Stimulated activated CD4-positive, alpha-beta T cell treated with anti-CD3 and anti-CD28 coated beads, Interleukin-12 subunit alpha, Interleukin-12 subunit beta, amount 100 ng/mL, for 24 hours (primary cell): ENCODE measurements at regions not wholly inside any gene's neighbourhood (a gene's known extent, or its start where the extent isn't known, plus 50 kb on each side); places are given as distances from the start of the nearest gene placed in this dataset.

Experiments
- DNase-seq, 2 experiments: peaks; one replicate each; pipeline ENCODE4 v3.0.0-alpha.2; 2020; ENCODE audit warnings: low read depth in 2 of 2

DNA sequence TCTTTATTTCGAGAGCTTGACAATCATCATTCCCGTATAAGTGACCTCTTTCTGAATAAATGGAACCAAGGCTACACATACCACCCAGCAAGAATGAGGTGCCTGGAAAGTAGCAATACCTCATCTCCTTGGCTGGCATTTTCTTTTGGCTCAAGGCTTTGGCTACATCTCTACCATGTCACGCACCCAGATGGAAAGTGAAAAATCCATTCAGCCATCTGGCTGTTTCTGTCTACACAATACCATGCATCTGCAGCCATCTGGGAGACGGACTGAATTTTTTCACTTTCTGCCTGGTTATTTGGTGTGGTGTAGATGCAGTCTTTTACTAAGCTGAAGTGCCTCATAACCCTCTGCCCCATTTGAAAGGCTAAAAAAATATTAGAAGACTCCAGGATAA lies 566.9 kb downstream of the BCL11A start:
- DNase-seq, result no peak

DNA sequence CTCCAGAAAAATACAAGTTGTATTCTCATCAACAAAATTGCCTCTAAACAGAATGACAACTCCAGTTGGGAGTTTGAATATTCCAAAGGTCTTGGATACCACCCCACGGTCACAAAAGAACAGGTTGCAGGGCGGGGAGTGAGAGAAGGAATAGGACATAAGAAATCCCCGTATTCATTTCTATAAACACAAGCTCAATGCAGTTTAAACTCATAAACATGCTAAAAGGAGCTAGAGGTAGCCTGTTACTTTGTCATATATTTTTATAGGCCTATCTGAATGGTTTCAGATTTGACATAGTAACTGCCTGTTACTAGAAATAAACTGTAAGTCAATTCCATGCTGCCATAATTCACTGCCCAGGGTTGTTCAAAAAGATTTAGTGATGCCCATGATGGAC lies 567.5 kb downstream of the BCL11A start:
- DNase-seq, result no peak

DNA sequence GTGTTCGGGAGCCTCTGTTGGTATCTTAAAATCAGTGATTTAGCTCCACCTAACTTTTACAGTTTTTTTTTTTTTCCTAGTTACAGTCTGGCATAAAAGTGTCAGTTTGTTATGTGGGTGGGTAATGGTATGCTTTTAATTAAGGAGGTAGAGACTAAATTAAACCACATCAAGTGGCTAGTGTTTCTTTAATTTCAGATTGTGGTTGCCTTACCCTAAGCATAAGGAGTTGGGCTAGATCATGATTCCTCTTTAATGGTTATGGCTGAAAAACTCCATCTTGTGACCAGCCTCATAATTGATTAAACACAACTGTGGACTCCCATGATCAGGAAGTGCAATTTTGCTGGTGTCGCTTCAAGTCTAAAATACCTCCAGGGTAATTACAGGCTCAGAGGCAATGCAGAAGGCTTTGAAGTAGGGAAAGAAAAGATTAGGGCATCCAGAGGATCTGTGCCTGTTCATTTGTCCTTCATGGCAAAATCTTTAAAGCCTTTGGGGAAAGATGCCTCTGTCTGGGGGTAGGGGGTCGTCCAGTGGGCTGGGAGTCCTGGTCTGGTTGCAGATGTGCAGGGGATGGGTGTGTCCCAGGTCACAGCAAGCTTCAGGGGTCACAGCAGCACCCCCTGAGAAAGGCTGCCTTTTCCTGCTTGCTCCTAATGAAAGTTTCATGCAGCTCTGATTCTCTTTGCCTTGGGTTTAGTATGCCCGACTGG lies 579.2 kb downstream of the BCL11A start:
- DNase-seq, result no peak

DNA sequence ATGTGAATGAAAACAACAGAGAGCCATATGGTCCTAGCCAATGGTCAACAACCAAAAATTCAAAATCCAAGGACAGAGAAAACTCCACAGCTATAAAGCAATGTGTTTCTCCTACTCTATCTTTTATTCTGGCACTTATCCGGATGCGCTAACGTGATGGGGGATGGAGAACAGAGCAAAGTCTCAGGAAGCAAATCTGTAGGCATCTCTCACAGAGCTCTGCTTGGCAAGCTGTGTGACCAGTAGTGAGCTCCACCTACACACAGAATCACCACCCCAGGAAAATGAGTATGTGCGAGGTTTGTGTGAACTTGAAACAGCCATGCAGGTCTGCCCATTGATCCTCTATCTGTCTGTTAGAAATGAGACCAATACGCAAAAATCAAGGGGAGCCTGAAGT lies 584.3 kb downstream of the BCL11A start:
- DNase-seq, result no peak

DNA sequence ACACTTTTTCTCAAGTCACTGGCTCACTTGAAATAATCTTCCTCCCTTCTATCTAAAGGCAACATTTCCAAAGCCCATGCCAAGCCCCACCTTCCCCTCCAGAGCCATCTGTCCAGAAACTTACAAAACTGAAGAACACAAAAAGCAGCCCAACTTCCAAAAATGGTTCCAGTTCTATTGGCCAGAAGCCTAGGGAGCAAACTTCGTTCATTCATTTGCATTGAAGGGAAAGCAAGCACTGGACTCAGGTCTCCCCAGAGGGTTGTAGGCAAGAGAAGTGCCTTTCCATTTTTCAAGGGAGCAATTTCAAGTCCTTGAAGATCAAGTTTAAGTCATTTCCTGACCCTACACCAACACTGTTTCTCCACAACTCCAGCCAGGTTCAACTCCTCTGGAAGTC lies 585.0 kb downstream of the BCL11A start:
- DNase-seq, result no peak

DNA sequence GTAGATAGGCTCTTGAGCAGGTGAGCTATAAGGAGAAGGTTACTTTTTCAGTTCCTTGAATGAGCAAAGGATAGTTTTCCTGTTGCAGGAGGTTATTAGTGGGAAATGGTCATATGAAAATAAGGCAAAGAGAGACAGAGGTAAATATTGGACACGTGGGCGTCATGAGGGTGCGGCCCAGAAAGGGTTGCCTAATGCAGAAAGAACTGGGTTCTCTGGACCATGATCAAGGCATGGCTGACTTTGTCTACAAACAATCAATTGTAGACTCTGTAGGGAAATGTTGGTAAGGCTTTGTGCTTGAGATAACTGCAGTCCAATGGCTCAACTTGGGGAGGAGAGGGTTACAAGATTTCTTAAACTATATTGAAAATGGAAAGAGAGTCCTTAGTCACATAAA lies 585.8 kb downstream of the BCL11A start:
- DNase-seq, result no peak

DNA sequence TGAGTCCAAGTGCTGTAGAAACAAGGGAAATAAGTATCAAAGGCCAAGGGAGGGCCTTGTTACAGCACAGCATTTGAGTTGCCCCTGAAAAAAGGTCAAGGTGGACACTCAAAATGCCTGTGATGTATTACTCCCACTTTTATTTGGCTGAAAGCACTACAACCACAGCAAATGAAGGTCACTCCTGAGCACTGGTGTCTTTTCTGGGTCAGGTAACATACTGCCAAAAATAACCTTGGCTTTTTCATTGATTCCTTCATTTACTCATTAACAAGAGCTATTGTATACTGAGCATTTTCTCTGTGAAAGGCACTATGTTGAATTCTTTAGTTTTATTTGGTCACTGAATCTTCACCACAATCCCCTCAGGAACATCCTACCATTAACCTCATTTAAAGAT lies 590.3 kb downstream of the BCL11A start:
- DNase-seq, result no peak

DNA sequence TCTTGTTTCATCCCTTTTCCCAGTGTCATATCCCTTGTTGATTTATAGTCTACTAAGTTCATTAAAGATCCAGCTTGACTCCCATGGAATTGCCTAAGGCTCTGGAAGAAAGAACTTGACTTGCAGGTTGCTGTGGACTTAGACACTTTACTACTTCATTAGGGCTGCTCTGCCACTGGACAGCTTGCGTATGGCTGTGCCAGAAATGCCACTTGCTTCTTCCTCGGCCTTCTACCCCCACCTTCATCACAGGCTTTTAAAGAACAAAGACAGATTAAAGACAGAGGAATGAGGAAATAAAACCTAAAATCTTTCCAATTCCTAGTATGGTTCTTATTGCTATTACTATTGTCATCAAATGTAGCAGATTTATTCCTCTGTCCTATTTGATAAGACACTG lies 591.7 kb downstream of the BCL11A start:
- no peak for DNase-seq

DNA sequence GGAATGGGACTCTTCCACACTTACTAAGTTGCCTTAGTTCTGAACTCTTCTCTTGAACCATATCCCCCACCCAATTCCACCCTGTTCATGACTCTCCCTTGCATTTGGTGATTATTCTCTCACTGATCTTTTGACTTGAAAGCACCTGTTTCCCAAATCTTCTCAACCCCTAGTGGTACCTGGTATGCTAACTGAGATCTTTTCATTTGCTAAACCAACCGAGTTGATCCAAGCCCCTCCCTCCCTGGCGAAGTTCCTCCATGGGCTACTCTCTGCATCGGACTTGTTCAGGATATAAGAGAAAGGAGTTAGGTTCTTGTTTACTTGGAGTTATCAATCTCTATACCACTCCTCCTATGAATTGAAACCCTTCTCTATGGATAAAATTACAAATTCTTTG lies 593.5 kb downstream of the BCL11A start:
- DNase-seq, result no peak

DNA sequence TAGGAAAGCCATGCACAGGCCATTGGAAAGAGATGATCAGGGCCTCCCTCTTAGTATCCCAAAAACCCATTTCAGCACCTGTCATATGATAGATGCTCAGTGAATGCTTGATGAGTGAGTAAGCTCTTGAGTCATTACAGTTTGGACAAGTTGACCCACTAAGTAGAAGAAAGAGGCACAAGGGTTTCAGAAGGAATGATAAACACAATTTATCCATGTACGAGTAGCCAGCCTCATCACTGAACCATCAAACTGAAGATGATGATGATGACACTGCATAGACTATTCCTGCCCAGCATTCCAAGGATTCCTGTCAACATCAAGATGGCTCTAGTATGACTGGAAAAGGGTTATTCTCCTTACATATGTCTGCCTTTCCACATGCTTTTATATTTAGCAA lies 596.0 kb downstream of the BCL11A start:
- DNase-seq, result no peak

DNA sequence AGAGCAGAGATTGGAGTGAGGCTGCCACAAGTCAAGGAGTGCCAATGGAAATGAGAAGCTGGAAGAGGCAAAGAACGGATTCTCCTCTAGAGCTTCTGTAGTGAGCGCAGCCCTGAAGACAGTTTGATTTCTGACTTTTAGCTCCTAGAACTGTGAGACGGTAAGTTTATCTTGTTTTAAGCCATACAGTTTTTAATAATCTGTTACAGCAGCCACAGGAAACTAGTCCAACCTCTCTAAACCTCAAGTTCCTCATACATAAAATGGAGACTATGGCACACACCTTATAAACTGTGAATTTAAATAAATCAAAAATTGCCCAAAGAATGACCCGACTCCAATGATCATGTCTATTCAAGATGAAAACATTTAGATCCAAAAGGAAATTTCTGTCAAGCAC lies 596.5 kb downstream of the BCL11A start:
- no peak for DNase-seq

DNA sequence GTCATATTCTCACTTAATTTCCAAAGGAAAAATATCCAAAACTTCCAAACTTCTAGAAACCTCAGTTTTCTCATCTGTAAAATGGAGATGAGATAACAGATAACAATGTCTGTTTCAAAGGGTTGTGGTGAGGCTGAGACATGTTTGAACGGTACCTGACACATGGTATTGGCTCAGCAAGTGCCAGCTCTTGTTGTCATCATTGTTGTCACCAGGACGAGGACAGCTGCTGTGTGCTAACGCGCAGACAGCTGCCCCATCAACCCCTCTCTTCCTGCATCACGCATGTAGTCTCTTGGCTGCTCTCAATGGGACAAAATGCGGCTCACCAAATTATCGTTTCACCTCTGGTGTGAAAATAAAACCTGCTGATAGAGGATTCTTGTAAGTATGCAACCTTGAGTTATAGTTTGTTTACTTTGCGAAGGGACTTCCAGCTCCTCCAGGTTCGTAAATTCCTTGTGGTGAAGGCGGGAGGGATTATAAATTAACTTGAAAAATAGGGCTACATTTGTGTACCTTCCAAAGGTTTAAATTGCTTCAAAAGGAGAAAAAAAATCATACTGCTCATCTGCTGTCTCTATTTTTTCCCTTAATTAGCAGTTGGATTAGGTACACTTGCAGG lies 605.4 kb downstream of the BCL11A start:
- DNase-seq, result no peak

DNA sequence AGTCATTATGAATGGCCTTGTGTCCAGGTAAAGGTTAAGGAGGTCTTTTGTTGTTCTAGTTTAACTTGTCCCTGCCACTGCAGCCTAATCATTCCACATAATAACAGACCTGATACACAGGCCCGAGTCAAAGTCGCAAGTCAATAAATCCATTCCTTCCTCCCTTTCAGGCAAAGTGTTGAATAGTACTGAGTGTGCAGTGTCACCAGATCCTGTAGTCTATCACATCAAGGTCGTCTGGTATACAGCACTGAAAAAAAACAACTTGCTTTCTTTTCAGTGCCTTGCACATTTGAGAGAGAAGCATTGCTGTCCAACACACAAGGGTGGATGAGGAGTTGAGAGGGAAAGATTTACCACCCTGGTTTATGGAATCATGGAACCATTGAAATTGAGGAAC lies 606.2 kb downstream of the BCL11A start:
- DNase-seq, result no peak

DNA sequence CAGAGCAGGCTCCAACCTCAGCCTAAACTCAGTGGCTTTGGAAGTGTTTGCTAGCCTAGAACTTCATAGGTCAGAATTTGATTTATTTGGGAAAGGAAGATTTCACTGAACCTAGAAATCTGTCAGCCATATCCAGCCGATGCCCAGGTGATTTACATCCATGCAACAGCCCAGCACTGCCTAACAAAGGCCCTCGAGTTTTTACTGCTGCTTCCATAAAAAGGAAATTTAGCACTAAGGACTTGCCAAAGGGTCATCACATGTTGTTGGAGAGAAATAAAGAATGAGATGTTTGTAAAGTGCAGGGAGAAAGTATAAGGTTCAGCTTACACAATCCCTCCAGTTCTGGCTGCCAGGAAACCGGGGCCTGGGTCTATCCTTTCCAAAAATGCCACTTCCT lies 614.2 kb downstream of the BCL11A start:
- DNase-seq, result no peak

DNA sequence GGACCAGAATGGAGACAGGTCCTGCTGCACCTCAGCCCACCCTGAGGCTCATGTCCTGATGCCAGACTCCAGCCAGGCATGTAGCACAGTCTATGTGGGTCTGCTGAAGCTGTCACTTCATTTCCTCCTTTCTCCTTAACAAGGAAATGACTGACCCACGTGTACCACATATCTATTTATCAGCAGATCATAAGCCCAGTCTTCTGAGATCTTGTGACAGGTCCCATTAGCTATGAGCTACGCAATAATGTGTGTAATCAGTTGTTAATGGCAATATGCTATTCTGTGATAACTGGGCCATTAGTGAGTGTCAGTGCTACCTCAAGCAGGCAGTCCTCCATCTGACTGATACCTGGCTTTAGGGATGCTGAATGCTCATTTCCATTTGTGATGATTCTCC lies 615.3 kb downstream of the BCL11A start:
- DNase-seq, result no peak

DNA sequence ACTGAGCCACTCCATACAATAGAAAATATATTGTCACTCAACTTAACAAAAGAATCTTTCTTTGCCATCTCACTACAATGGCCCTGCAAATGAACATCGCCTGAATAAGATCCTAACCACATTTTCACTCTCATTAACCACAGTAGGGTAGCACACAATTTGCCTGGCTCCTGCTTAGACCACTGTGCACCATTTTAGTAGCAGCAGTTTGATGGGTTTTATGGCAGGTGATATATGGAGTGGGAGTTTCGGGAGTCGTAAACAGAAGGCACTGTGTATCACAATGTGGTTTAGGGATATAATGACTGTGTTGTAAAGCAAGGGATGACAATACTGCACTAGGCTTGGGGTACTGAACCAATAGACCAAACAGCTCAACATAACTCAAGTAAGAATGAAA lies 617.4 kb downstream of the BCL11A start:
- no peak for DNase-seq

DNA sequence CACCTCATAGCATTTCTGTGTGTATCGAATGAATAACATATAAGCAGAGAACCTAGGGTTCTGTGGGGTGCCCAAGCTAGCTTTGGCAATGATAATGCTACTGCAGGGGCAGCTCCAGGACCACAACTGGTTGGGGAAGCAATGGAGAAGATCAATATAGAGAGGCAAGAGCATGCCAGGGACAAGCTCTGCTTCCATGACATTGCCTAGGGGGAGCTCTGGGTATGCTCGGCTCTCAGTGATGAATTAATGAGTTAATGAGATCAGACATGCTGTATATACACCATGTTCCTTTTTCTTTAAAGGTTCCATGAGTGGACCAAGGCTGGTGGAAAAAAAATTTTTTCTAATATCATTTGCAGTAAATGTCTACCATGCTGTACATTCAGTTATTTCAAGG lies 618.4 kb downstream of the BCL11A start:
- no peak for DNase-seq

DNA sequence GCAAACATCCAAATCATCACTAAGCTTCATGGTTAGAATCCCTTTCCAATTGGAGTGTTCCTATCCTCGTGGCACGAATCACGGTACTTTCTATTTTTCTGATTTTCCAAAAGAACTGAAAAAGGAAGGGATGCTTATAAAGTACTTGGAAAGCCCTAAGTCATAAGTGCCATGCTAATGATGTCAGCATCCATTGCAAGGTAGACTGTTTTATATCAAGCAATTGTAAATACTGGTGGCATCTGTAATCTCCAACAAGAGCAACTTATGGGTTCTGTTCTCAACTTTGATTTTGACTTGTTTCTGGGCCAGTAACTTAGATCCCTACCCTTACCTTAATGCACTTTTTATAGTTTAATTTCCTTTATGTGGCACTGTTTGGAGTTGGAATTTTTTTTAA lies 619.5 kb downstream of the BCL11A start:
- DNase-seq, result no peak

DNA sequence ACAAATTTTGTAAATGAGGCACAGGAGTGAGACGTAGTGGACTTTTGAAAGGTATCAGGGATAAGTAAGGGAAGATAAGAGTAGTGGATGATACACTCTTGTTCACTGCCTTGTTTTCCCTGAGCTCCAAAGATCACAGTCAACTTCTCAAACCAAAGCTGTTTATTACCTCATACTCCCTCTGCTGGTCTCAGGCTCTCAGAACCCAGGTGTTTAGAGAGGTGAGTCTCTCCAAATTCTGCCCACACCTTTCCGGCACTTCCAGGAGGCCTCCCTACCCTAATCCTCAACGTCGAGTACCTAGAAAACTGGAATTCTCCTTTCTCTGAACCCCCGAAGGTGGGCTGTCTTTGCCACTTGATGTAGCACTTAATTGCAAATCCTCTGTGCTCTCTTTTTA lies 621.1 kb downstream of the BCL11A start:
- no peak for DNase-seq

DNA sequence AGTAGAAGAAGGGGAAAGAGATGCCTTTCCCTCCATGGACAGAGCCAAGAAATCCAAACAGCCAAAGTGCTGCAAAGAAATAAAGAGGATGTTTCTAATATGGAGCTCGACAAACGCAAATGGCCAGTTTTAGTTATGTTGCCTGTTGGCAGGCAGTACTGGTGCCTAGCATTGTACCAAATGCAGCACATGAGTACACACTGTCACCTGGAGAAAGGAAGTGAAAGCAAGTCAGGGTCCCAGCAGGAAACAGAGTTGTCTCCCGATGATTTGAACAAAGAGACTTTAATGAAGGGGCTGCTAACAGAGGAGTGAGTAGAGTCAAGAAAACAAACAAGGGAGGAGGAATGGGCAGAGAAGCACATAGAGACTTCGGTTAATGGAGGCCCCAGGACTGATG lies 623.0 kb downstream of the BCL11A start:
- no peak for DNase-seq

DNA sequence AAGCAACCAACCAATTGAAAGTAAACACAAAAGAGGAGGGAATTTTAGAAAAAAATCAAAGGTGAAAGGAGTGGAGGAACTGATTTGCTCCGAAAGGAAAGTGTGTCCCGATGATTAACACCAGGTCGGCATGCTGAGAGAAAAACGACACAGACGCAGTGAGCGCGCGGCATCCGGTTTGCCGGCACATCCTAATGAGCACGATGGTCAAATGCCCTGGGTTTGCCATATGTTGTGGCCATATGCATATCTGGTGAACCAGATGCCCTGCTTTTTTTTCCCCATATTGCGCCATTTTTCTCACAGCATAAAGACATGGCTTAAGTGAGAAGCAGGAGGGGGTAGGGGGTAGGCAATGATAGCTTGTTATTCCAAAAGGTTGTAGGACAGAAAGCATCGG lies 626.7 kb downstream of the BCL11A start:
- no peak for DNase-seq

DNA sequence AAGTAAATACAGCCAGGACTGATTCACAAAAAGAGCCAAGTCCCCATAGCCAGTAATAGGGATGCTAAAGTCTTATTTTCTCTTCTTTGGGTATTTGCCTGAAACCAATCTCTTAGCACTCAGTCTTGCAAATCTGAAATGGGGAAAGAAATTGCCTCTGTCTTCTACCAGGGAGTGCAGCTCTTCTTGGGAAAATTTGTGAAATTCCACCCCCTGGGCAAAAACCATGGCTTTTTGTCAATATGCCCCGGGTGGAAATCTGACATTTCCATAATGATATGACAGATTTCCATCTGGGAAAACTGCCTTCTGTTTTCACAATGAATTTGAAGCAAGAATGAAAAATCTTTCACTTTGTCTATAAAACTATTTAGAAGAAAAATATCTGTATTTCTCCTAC lies 628.1 kb downstream of the BCL11A start:
- no peak for DNase-seq

DNA sequence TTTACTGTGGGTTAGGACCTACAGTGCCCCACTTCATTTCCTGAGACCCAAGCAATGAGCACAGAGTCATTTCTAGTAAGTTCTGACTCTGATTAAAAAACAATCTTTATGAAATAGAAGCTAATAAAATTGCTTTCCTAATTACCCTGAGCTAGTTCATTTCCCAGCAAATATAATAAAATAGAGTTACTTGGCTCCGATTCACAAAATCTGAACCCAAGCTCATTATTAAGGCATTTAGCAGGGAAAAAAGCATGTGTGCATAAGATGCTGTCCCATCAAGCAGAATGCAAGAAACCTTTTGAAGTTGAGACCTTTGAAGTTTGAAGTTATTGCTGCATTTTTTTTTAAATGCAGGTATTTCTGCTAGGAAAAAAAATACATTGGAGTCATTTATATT lies 629.1 kb downstream of the BCL11A start:
- no peak for DNase-seq

DNA sequence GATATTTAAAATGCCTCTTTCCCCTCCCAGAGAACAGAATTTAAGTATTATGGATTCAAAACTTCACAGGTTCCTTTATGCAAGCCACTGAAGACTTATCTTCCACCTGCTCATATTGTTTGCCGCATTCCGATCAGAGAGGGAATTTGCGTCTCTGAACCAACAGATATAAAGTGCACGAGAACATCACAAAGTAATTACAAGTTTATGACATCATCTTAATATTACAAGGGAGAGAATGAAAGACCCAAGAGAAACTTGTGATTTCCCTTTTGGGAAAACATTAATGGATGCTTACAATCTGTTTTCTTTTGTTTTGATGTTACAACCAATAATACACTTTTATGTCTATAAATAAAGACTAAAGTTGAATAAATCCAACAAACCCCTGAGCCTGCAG lies 631.0 kb downstream of the BCL11A start:
- no peak for DNase-seq
